GM21447 (cell line): ENCODE measurements at regions not wholly inside any gene's neighbourhood (a gene's known extent, or its start where the extent isn't known, plus 50 kb on each side); places are given as distances from the start of the nearest gene placed in this dataset.
"Not testable (repeated sequence)": the region's sequence is repeated elsewhere in the genome, so short reads cannot be mapped to it uniquely, and the experiment has no call there.

Experiments used
- ATAC-seq: cut with Tn5 transposase; IDR thresholded peaks from one replicate; pipeline ENCODE4 v1.9.1; 2021; ENCODE audit not compliant: unreplicated experiment

GRCh38 chr2:52611759-52612158 lies 1155.8 kb upstream of the CHAC2 start:
- ATAC-seq, result no peak

- no peak for ATAC-seq
Observed at GRCh38 chr2:52608030-52608429, 1159.6 kb upstream of the CHAC2 start.

- ATAC-seq, result no peak
Observed at GRCh38 chr2:52597346-52597745, 1170.3 kb upstream of the CHAC2 start.

- no peak for ATAC-seq
Observed at GRCh38 chr2:52594026-52594425, 1173.6 kb upstream of the CHAC2 start.

DNA sequence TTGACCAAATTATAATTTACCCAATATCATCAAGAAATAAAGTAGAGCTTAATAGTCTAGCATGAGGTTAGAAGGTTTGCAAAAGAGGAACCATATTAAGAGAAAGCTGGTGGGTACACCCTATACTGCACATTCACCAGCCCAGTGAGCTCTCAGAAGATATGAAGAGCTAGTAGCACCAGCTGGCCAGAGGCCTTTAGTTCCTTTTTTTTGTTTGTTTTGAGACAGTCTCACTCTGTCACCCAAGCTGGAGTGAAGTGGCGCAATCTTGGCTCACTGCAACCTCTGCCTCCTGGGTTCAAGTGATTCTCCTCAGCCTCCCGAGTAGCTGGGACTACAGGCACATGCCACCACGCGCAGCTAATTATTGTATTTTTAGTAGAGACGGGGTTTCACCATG lies 1183.5 kb upstream of the CHAC2 start:
- not testable (repeated sequence) for ATAC-seq

- ATAC-seq, result no peak
Observed at GRCh38 chr2:52572469-52572894, 1195.1 kb upstream of the CHAC2 start.

- no peak for ATAC-seq
Observed at GRCh38 chr2:52571380-52572347, 1195.9 kb upstream of the CHAC2 start.

DNA sequence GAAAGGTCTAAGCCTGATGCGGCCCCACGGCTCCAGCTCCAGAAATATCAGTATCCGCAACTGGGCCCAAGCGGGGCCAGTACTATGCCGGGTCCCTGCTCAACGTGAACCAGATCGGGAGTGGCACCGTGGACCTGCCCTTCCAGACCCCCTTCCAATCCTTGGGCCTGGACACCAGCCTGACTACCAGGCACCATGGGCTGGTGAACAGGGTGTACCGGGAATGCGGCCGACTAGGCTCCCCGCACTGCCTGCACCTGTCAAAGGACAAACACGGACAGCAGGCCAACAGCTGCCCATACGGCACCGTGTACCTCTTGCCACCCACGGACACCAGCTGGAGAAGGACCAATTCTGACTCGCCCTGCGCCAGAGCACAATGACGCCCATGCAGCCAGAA lies 1196.9 kb upstream of the CHAC2 start:
- ATAC-seq, result no peak

- ATAC-seq, result no peak
Observed at GRCh38 chr2:52563151-52563550, 1204.5 kb upstream of the CHAC2 start.

GRCh38 chr2:52558265-52558664 lies 1209.3 kb upstream of the CHAC2 start:
- no peak for ATAC-seq

GRCh38 chr2:52542297-52542696 lies 1225.3 kb upstream of the CHAC2 start:
- no peak for ATAC-seq

DNA sequence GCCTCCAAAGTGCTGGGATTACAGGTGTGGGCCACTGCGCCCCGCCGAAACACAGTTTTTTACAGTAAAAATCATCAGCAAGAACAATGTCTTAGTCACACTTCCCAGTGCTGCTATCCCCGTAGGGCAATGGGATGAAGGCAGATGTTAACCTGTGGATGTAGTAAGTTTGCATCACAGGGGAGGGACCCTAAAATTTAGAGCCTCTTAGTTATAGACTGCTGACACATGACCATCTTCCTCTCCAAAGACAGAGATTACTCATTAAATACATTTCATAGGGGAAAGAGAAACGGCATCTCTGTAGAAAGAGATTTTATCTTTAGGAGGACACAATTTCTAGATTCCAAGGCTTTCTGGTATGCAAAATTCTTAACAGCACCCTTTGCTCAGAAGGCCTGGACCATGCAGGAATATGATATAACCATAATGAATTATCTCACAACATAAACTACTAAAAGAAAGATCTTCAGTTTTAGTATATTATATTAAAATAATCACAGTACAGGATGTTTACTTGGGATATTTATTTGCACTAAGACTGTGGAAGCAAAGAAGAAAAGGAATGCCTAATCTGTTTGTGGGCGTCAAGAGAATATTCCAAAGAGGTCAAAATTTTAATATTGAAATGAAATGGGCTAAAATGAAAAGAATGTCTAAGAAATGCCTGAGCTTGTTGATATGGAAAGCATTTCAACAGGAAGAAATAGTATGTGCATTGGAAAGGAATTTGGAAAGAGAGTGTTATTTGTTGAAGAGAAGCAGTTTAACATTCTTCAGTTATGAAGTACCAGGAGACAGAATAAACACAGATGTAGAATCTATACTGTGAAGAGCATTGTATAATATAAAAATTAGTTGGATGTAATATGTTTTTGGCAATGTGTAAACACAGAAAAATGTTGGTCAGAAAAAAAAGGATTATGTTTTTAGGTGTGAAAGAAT lies 1228.3 kb upstream of the CHAC2 start:
- ATAC-seq, result no peak

DNA sequence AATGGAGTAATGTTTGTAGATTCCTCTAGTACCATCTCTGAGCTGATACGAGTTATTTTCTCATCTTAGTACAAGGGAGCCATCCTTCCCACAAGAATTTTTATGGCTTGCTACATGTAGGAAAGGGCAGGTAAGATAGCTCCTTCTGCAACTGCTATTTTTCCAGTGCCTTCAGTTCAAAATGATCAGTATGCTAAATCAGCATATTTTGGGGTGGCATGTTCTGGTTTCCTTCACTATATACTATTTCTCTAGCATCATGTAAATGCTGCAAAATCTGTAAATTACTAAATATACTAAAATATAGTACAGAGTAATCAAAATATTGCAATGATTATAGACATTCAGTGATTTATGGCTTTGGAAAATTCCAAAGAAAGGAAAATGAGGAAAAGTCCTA lies 1230.0 kb upstream of the CHAC2 start:
- no peak for ATAC-seq

- no peak for ATAC-seq
Observed at GRCh38 chr2:52536929-52537460, 1230.6 kb upstream of the CHAC2 start.

- ATAC-seq, result no peak
Observed at GRCh38 chr2:52532956-52533355, 1234.6 kb upstream of the CHAC2 start.

DNA sequence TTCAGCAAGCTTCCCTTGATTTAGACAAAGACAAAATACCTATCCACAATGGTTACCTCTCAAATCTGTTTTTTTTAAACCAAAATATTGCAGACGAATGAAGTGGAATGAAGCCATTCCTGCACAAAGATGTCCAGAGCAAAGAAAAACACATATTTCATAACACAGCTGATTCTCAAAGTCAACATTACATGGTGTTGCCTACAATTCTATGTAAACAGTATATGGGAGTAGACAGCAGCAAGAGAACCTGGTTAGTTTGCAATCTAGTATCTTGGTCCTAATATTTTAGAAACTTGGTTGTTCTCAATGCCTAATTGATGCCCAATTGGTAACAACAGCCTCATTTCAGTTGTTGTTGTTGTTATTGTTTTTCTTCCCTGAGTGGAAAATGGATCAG lies 1240.9 kb upstream of the CHAC2 start:
- ATAC-seq, result no peak

DNA sequence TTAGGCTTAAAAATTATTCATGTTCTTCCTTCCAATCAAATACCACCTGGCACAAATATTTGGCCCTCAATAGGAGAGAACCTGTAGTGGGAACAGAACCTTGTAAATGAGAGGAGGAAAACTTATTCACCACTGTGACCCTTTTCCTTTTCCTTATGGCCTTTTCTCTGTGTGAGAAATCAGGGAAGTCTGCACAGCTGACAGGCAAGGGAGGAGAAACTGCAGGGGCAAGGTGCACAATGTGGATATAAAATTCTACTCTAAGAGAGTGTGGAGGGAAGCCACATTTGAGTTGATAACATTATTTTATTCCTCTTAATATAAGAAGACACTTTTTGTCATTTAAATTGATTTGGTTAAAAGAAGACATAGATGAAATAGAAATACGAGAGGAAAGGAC lies 1247.0 kb upstream of the CHAC2 start:
- no peak for ATAC-seq

DNA sequence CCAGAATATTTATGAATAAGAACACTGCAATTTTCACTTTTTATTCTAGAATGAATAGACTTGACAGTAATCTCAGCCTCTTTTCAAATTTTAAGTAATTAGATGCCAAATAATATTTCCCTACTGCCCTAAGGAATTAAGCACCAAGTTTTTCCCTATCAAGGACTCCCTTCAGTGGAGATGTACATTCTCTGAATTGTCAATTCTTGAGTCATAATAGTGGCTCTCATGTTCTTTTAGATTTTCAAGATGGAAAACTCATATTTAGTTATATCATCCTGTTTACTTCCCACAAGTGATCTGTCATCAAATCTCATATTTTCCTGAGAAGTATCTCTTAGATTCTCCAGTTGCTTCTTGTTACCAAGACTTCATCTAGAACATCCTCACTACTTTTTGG lies 1248.9 kb upstream of the CHAC2 start:
- no peak for ATAC-seq

- no peak for ATAC-seq
Observed at GRCh38 chr2:52512760-52513159, 1254.8 kb upstream of the CHAC2 start.

- ATAC-seq, result no peak
Observed at GRCh38 chr2:52510432-52510831, 1257.2 kb upstream of the CHAC2 start.

DNA sequence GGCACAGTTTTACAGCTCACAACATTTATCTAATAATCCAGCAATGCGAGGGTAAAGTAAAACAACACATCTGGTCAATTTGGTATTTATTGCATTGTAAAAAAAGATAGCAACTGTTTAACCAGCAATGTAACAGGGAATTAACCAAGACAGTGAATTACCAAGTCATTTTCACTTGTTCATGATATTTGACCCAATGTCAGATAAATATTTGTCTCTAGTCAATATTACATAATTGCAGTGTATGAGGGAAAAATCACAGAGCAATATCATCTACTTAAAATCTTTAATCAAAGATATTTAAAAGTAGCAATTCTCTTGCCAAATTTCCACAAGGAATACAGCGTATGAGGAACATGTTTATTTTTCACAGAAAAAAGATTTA lies 1265.1 kb upstream of the CHAC2 start:
- no peak for ATAC-seq
